ENCODE measurements at regions not wholly inside any gene's neighbourhood (a gene's known extent, or its start where the extent isn't known, plus 50 kb on each side); places are given as distances from the start of the nearest gene placed in this dataset.

- Histone ChIP-seq H3K9me1 (replicated peaks; ENCODE audit: control insufficient read depth, extremely low read depth, insufficient read depth, low read length) (no peaks in the 10 kb centered on the region), H3K79me2 (ENCODE audit: control insufficient read depth, insufficient read depth, low read length) (no peaks in the 10 kb centered on the region), H3K9me3 (replicated peaks; ENCODE audit: control insufficient read depth, insufficient read depth, low read length) (no peaks in the 10 kb centered on the region), H2AFZ (ENCODE audit: low read depth, low read length) (peak overlapping the region; percentile 36), H3K4me3 (replicated peaks in 1 of 3; ENCODE audit: insufficient read depth in 1 of 3, low read depth in 1 of 3, low read length in 3 of 3) (no peak overlapping the region), H3K36me3 (ENCODE audit: control insufficient read depth in 2 of 2, extremely low read depth in 1 of 2, insufficient read depth in 2 of 2, low read length in 2 of 2) (no peaks in the 10 kb centered on the region), H3K27ac (ENCODE audit: insufficient read depth, low read depth, low read length) (peak overlapping the region; percentile 35), H3K4me1 (ENCODE audit: control insufficient read depth, extremely low read depth, insufficient read depth, low read length) (peaks cover 15% of the 10 kb centered on the region), H3K4me2 (ENCODE audit: insufficient read depth, low read length) (peak overlapping the region; percentile 3), H4K20me1 (replicated peaks; ENCODE audit: control insufficient read depth, extremely low read depth, insufficient read depth, low read length) (no peaks in the 10 kb centered on the region), H3K27me3 (ENCODE audit: control insufficient read depth in 2 of 2, insufficient read depth in 2 of 2, low read length in 2 of 2) (no peaks in the 10 kb centered on the region), H3K9ac (replicated peaks; ENCODE audit: extremely low read depth, insufficient read depth, low read length) (peak overlapping the region; percentile 50)
- DNase-seq (ENCODE audit: low read depth, low spot score) (peak; percentile 73), FAIRE-seq (peak; percentile 87)
- ChIA-PET POLR2A (no interaction called here), CTCF (interaction anchor here (0.8 to 2.3 kb wide), 9 partner anchors 10 to 241 kb away, joined by 3 to 14 read pairs (median 4); no protein-coding TSS in a partner anchor)
- BruUV-seq (replicated peaks), result no TSS peak
- intact Hi-C loops (cut with micrococcal nuclease), result loop anchor here (2.0 kb wide), 2 partner anchors 28 to 122 kb away; partner anchors contain the start of gene RAP2B
- TF ChIP-seq GATA2 (IDR thresholded peaks at IDR 0.05; ENCODE audit: insufficient read depth, insufficient read length, low read depth, low read length) (peak; percentile 38), FOS (IDR thresholded peaks at IDR 0.05; ENCODE audit: borderline replicate concordance, insufficient read depth, low read length) (no peak), JUN (IDR thresholded peaks at IDR 0.05; ENCODE audit: borderline replicate concordance, insufficient read depth, insufficient read length, low read depth) (peak; percentile 13)
- dilution Hi-C loops (cut with MboI; ENCODE audit: extremely low pct_ligation_motif_present, low sequenced_read_pairs), result no loop called here
These were observed 122.4 kb downstream of the RAP2B start for GRCh38 chr3:153284282-153284938.

GRCh38 chr3:153285194-153285641, 123.2 kb downstream of the RAP2B start:
- H3K4me1 ChIP-seq (ENCODE audit: control insufficient read depth, extremely low read depth, insufficient read depth, low read length), result peaks cover 15% of the 10 kb centered on the region
- no TSS peak for BruUV-seq (replicated peaks)
- ChIA-PET POLR2A (no interaction called here), CTCF (interaction anchor here (0.7 to 2.3 kb wide), 6 partner anchors 9 to 121 kb away, joined by 3 to 14 read pairs (median 6); no protein-coding TSS in a partner anchor)
- H3K9me3 ChIP-seq (replicated peaks; ENCODE audit: control insufficient read depth, insufficient read depth, low read length), result no peaks in the 10 kb centered on the region
- H4K20me1 ChIP-seq (replicated peaks; ENCODE audit: control insufficient read depth, extremely low read depth, insufficient read depth, low read length), result no peaks in the 10 kb centered on the region
- no peaks in the 10 kb centered on the region for H3K27me3 ChIP-seq (ENCODE audit: control insufficient read depth in 2 of 2, insufficient read depth in 2 of 2, low read length in 2 of 2)
- dilution Hi-C loops (cut with MboI; ENCODE audit: extremely low pct_ligation_motif_present, low sequenced_read_pairs) (no loop called here), intact Hi-C loops (cut with micrococcal nuclease) (loop anchor here (2.0 to 5.0 kb wide), 3 partner anchors 28 to 122 kb away; partner anchors contain the start of gene RAP2B)
- peak overlapping the region; percentile 5 for H3K4me2 ChIP-seq (ENCODE audit: insufficient read depth, low read length)
- peak overlapping the region; percentile 70 for H2AFZ ChIP-seq (ENCODE audit: low read depth, low read length)
- FAIRE-seq (no peak), DNase-seq (ENCODE audit: low read depth, low spot score) (peak; percentile 29)
- no peak overlapping the region for H3K4me3 ChIP-seq (replicated peaks in 1 of 3; ENCODE audit: insufficient read depth in 1 of 3, low read depth in 1 of 3, low read length in 3 of 3)
- no peak for TF ChIP-seq EZH2 (IDR thresholded peaks at IDR 0.05; ENCODE audit: borderline replicate concordance, low read depth, low read length, severe bottlenecking)
- no peak for TF ChIP-seq POLR2AphosphoS5 (IDR thresholded peaks at IDR 0.05; ENCODE audit: insufficient read depth, low read depth, low read length)
- TF ChIP-seq CTCF (IDR thresholded peaks at IDR 0.05; ENCODE audit: extremely low read depth in 1 of 2, insufficient read depth in 1 of 2, low read depth in 1 of 2, low read length in 2 of 2), result no peak
- TF ChIP-seq MAX (IDR thresholded peaks at IDR 0.05; ENCODE audit: insufficient read depth, insufficient read length), result no peak
- no peak for TF ChIP-seq MYC (IDR thresholded peaks at IDR 0.05; ENCODE audit: low read depth, low read length)
- TF ChIP-seq POLR2A (IDR thresholded peaks at IDR 0.05; ENCODE audit: low read depth, low read length), result no peak
- TF ChIP-seq GATA2 (IDR thresholded peaks at IDR 0.05; ENCODE audit: insufficient read depth, insufficient read length, low read depth, low read length), result no peak
- no peak for TF ChIP-seq JUN (IDR thresholded peaks at IDR 0.05; ENCODE audit: borderline replicate concordance, insufficient read depth, insufficient read length, low read depth)
- no peak for TF ChIP-seq FOS (IDR thresholded peaks at IDR 0.05; ENCODE audit: borderline replicate concordance, insufficient read depth, low read length)
- H3K9me1 ChIP-seq (replicated peaks; ENCODE audit: control insufficient read depth, extremely low read depth, insufficient read depth, low read length), result no peaks in the 10 kb centered on the region
- H3K79me2 ChIP-seq (ENCODE audit: control insufficient read depth, insufficient read depth, low read length), result no peaks in the 10 kb centered on the region
- H3K36me3 ChIP-seq (ENCODE audit: control insufficient read depth in 2 of 2, extremely low read depth in 1 of 2, insufficient read depth in 2 of 2, low read length in 2 of 2), result no peaks in the 10 kb centered on the region
- H3K9ac ChIP-seq (replicated peaks; ENCODE audit: extremely low read depth, insufficient read depth, low read length), result no peak overlapping the region
- no peak overlapping the region for H3K27ac ChIP-seq (ENCODE audit: insufficient read depth, low read depth, low read length)
